Hepatocyte (in vitro differentiated cells): ENCODE measurements at regions not wholly inside any gene's neighbourhood (a gene's known extent, or its start where the extent isn't known, plus 50 kb on each side); places are given as distances from the start of the nearest gene placed in this dataset.

Experiments used
- CTCF ChIP-seq: fragments of 200-600 bp; sonication (generic); IDR thresholded peaks from 2 replicates; pipeline ENCODE4 v1.5.1; 2016; ENCODE audit warnings: antibody characterized with exemption, mild to moderate bottlenecking; ENCODE audit not compliant: poor library complexity
- EZH2 ChIP-seq: fragments of 200-600 bp; sonication (generic); IDR thresholded peaks from 2 replicates; pipeline ENCODE4 v1.6.1; 2016; ENCODE audit warnings: antibody characterized with exemption, mild to moderate bottlenecking, borderline replicate concordance

DNA sequence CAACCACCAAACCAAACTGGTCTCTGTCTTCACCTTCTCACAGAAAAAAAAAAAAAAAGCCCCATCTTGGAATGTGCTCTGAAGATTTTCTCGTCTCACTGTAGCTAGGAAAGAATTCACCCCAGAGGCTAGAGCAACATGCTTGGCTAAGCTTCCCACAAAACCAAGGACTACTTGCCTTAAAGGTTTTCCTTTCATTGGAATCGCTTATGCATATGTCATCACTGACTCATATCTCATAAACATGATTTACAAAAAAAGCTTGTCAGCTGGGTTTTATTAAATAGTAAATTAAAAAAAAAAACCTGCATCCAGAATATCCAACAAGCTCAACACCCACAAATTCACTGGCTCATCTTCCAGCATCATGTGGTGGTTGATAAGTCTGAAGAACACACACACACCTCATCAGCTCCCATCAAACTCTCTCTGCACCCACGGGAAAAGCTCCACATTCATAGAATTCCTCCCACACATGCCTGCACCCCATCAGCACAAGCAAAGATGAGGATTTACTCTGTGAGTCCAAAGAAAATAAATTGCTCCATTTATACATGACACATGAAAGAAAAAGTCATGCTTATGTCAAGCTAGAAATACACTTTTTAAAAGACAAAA, 182.0 kb upstream of the TRIB2 start:
- no peak for TF ChIP-seq EZH2
- no peak for TF ChIP-seq CTCF
